Nephron progenitor cell (in vitro differentiated cells): ENCODE measurements at regions not wholly inside any gene's neighbourhood (a gene's known extent, or its start where the extent isn't known, plus 50 kb on each side); places are given as distances from the start of the nearest gene placed in this dataset.

Experiments used
- DNase-seq: peaks from one replicate; pipeline ENCODE4 v3.0.0; 2021
- H3K27ac Mint-ChIP-seq: 2 replicates; pipeline ENCODE4 v1.8.0; 2021; ENCODE audit warnings: mild to moderate bottlenecking, moderate library complexity, mixed read lengths
- H3K27me3 Mint-ChIP-seq: 2 replicates; pipeline ENCODE4 v1.8.0; 2021; ENCODE audit warnings: mild to moderate bottlenecking, low read depth, mixed read lengths; ENCODE audit not compliant: poor library complexity
- H3K36me3 Mint-ChIP-seq: 2 replicates; pipeline ENCODE4 v1.8.0; 2021; ENCODE audit warnings: low read depth, mixed read lengths
- H3K4me1 Mint-ChIP-seq: 2 replicates; pipeline ENCODE4 v1.8.0; 2021; ENCODE audit warnings: mixed read lengths
- H3K4me3 Mint-ChIP-seq: 2 replicates; pipeline ENCODE4 v1.8.0; 2021; ENCODE audit warnings: mild to moderate bottlenecking, moderate library complexity, mixed read lengths
- H3K9me3 Mint-ChIP-seq: 2 replicates; pipeline ENCODE4 v1.8.0; 2021; ENCODE audit warnings: mild to moderate bottlenecking, moderate library complexity, mixed read lengths
- CTCF ChIP-seq: fragments of 200-600 bp; sonication (generic); IDR thresholded peaks from 2 replicates; pipeline ENCODE4 v1.5.0; 2021; ENCODE audit warnings: antibody characterized with exemption

- H3K4me3 Mint-ChIP-seq: no peak overlapping the region
- peaks cover 18% of the 10 kb centered on the region for H3K9me3 Mint-ChIP-seq
- H3K27me3 Mint-ChIP-seq: no peaks in the 10 kb centered on the region
- no peak overlapping the region for H3K27ac Mint-ChIP-seq
- DNase-seq: no peak
- TF ChIP-seq CTCF: no peak
- no peaks in the 10 kb centered on the region for H3K36me3 Mint-ChIP-seq
- H3K4me1 Mint-ChIP-seq: peaks cover 5% of the 10 kb centered on the region
Measured at GRCh38 chr6:11439017-11439420, 98.5 kb upstream of the TMEM170B start.

GRCh38 chr6:11437824-11438459 is 99.6 kb upstream of the TMEM170B start:
- Mint-ChIP-seq H3K4me1 (peaks cover 5% of the 10 kb centered on the region), H3K27me3 (no peaks in the 10 kb centered on the region), H3K4me3 (no peak overlapping the region), H3K36me3 (no peaks in the 10 kb centered on the region), H3K9me3 (peaks cover 11% of the 10 kb centered on the region), H3K27ac (peak overlapping the region; percentile 29)
- TF ChIP-seq CTCF: no peak
- no peak for DNase-seq

GRCh38 chr6:11436508-11437096 is 100.9 kb upstream of the TMEM170B start:
- Mint-ChIP-seq H3K9me3 (peaks cover 5% of the 10 kb centered on the region), H3K36me3 (no peaks in the 10 kb centered on the region), H3K27ac (no peak overlapping the region), H3K4me3 (no peak overlapping the region), H3K27me3 (no peaks in the 10 kb centered on the region), H3K4me1 (peaks cover 6% of the 10 kb centered on the region)
- DNase-seq: no peak
- TF ChIP-seq CTCF: no peak

GRCh38 chr6:11434565-11435326 is 102.8 kb upstream of the TMEM170B start:
- no peak for TF ChIP-seq CTCF
- H3K36me3 Mint-ChIP-seq: no peaks in the 10 kb centered on the region
- peaks cover 22% of the 10 kb centered on the region for H3K4me1 Mint-ChIP-seq
- H3K27me3 Mint-ChIP-seq: peaks cover under 1% of the 10 kb centered on the region
- no peak for DNase-seq
- no peaks in the 10 kb centered on the region for H3K9me3 Mint-ChIP-seq
- no peak overlapping the region for H3K4me3 Mint-ChIP-seq
- no peak overlapping the region for H3K27ac Mint-ChIP-seq

GRCh38 chr6:11433860-11434259 is 103.7 kb upstream of the TMEM170B start:
- Mint-ChIP-seq H3K27ac (no peak overlapping the region), H3K4me1 (peaks cover 31% of the 10 kb centered on the region), H3K36me3 (no peaks in the 10 kb centered on the region), H3K4me3 (no peak overlapping the region), H3K27me3 (peaks cover 3% of the 10 kb centered on the region), H3K9me3 (no peaks in the 10 kb centered on the region)
- DNase-seq: no peak
- no peak for TF ChIP-seq CTCF
